ENCODE measurements at regions not wholly inside any gene's neighbourhood (a gene's known extent, or its start where the extent isn't known, plus 50 kb on each side); places are given as distances from the start of the nearest gene placed in this dataset.

DNA sequence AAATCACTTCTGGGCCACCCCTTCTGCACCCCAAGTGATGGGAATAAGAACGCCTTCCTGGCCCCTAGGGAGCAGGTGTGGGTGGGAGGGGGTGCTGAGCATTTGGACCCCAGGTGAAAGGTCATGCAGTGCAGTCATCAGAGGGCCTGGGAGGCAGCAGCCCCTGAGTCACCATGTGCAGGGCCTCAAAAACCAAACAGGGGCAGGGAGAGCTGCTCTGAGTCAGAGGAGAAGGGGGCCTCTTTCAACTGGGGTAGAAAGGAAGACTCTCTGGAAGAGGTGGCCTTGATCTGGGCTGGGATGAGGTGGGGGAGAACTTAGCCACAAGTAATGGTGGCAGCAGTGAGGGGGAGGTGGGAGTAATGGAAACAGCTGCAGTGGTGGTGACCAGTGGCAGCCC, 164.3 kb downstream of the BUB3 start:
- TF ChIP-seq, protein P1, sequence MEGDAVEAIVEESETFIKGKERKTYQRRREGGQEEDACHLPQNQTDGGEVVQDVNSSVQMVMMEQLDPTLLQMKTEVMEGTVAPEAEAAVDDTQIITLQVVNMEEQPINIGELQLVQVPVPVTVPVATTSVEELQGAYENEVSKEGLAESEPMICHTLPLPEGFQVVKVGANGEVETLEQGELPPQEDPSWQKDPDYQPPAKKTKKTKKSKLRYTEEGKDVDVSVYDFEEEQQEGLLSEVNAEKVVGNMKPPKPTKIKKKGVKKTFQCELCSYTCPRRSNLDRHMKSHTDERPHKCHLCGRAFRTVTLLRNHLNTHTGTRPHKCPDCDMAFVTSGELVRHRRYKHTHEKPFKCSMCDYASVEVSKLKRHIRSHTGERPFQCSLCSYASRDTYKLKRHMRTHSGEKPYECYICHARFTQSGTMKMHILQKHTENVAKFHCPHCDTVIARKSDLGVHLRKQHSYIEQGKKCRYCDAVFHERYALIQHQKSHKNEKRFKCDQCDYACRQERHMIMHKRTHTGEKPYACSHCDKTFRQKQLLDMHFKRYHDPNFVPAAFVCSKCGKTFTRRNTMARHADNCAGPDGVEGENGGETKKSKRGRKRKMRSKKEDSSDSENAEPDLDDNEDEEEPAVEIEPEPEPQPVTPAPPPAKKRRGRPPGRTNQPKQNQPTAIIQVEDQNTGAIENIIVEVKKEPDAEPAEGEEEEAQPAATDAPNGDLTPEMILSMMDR (IDR thresholded peaks at IDR 0.05), result no peak
- no peak for TF ChIP-seq EZH2phosphoT487 (IDR thresholded peaks at IDR 0.05)
- no peak for TF ChIP-seq EZH2 (IDR thresholded peaks at IDR 0.05)

Data from neural progenitor cell (in vitro differentiated cells).